ENCODE measurements at regions not wholly inside any gene's neighbourhood (a gene's known extent, or its start where the extent isn't known, plus 50 kb on each side); places are given as distances from the start of the nearest gene placed in this dataset.

DNA sequence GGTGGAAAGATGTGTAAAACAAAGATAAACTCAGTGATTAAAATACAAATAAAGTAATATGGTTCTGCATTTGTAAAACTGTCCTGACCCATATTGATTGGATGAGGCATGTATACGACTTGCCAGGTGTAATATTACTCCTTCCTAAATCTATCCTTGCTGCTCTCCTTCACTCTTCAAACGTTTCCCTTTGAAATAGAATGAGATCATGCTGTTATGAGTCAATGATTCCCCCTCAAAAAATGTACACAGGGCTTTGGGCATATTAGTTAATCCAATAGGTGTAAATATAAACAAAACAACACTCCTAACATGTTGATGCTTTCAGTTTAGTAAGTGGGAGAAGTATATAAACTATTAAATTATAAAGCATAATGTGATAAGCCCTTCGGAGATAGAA is 117.4 kb upstream of the GPM6A start:
- H3K4me3 ChIP-seq (ENCODE audit: low read depth, low read length), result no peak overlapping the region
- TF ChIP-seq, protein P1, sequence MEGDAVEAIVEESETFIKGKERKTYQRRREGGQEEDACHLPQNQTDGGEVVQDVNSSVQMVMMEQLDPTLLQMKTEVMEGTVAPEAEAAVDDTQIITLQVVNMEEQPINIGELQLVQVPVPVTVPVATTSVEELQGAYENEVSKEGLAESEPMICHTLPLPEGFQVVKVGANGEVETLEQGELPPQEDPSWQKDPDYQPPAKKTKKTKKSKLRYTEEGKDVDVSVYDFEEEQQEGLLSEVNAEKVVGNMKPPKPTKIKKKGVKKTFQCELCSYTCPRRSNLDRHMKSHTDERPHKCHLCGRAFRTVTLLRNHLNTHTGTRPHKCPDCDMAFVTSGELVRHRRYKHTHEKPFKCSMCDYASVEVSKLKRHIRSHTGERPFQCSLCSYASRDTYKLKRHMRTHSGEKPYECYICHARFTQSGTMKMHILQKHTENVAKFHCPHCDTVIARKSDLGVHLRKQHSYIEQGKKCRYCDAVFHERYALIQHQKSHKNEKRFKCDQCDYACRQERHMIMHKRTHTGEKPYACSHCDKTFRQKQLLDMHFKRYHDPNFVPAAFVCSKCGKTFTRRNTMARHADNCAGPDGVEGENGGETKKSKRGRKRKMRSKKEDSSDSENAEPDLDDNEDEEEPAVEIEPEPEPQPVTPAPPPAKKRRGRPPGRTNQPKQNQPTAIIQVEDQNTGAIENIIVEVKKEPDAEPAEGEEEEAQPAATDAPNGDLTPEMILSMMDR (IDR thresholded peaks at IDR 0.05; ENCODE audit: insufficient read depth, low read depth, low read length), result no peak
- DNase-seq (ENCODE audit: low read depth), result no peak

GRCh38 chr4:175929932-175930331 is 117.9 kb upstream of the GPM6A start:
- TF ChIP-seq, protein P1 (IDR thresholded peaks at IDR 0.05; ENCODE audit: insufficient read depth, low read depth, low read length), result no peak
- DNase-seq (ENCODE audit: low read depth), result no peak
- H3K4me3 ChIP-seq (ENCODE audit: low read depth, low read length), result no peak overlapping the region

DNA sequence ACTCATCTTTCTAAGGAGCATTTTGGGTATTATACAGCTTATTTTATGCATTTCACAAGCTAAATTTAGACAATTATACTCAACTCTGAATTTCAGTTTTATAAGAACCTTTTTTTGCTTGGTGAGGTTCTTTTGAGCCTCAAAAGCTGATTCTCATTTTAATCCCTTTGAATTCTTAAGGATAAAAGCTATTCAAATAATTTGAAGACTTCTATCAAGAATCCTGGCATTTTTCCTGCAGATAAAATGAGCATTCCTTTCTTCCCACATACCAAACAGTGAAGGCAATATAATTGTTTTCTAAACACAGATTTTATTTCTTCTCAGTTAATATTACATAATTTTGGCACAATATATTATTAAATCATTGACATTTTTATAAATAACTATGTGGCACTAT is 118.4 kb upstream of the GPM6A start:
- TF ChIP-seq, protein P1 (IDR thresholded peaks at IDR 0.05; ENCODE audit: insufficient read depth, low read depth, low read length), result no peak
- no peak overlapping the region for H3K4me3 ChIP-seq (ENCODE audit: low read depth, low read length)
- no peak for DNase-seq (ENCODE audit: low read depth)

DNA sequence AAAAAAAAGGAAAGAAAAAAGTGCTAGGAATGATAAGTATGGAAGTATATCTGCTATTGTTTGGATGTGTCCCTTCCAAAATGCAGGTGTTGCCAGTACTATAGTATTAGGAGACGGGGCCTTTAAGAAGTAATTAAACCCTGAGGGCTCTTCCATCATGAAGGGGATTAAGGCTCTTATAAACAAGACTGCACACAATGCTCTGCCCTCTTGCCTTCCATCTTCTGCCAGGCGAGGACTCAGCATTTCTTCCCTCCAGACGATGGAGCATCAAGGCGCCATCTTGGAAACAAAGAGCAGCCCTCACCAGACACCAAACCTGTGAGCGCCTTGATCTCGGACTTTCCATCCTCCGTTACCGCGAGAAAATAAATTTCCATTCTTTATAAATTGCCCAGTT is 120.1 kb upstream of the GPM6A start:
- H3K4me3 ChIP-seq (ENCODE audit: low read depth, low read length), result no peak overlapping the region
- TF ChIP-seq, protein P1 (IDR thresholded peaks at IDR 0.05; ENCODE audit: insufficient read depth, low read depth, low read length), result no peak
- no peak for DNase-seq (ENCODE audit: low read depth)

- no peak overlapping the region for H3K4me3 ChIP-seq (ENCODE audit: low read depth, low read length)
- TF ChIP-seq, protein P1 (IDR thresholded peaks at IDR 0.05; ENCODE audit: insufficient read depth, low read depth, low read length), result no peak
- DNase-seq (ENCODE audit: low read depth), result no peak
Observed at GRCh38 chr4:175934506-175934905, 122.4 kb upstream of the GPM6A start.

GRCh38 chr4:175935016-175935661 is 123.1 kb upstream of the GPM6A start:
- DNase-seq (ENCODE audit: low read depth), result no peak
- TF ChIP-seq, protein P1 (IDR thresholded peaks at IDR 0.05; ENCODE audit: insufficient read depth, low read depth, low read length), result no peak
- H3K4me3 ChIP-seq (ENCODE audit: low read depth, low read length), result no peak overlapping the region

Measured in fibroblast of villous mesenchyme (primary cell).